ENCODE measurements at regions not wholly inside any gene's neighbourhood (a gene's known extent, or its start where the extent isn't known, plus 50 kb on each side); places are given as distances from the start of the nearest gene placed in this dataset.

- no peak for DNase-seq
- intact Hi-C loops (cut with DNase I): no loop called here
- 73 to 85% (median 79%) methylated on average over 7 of the region's 7 CpGs for WGBS, 4 donors
- Histone ChIP-seq H3K27me3 (no peaks in the 10 kb centered on the region), H3K27ac (no peak overlapping the region), H3K4me1 (replicated peaks in 1 of 2) (no peaks in the 10 kb centered on the region), H3K4me3 (no peak overlapping the region), H3K9me3 (replicated peaks in 1 of 3) (no peaks in the 10 kb centered on the region), H3K36me3 (replicated peaks in 1 of 2) (no peaks in the 10 kb centered on the region)
- TF ChIP-seq, protein P1, sequence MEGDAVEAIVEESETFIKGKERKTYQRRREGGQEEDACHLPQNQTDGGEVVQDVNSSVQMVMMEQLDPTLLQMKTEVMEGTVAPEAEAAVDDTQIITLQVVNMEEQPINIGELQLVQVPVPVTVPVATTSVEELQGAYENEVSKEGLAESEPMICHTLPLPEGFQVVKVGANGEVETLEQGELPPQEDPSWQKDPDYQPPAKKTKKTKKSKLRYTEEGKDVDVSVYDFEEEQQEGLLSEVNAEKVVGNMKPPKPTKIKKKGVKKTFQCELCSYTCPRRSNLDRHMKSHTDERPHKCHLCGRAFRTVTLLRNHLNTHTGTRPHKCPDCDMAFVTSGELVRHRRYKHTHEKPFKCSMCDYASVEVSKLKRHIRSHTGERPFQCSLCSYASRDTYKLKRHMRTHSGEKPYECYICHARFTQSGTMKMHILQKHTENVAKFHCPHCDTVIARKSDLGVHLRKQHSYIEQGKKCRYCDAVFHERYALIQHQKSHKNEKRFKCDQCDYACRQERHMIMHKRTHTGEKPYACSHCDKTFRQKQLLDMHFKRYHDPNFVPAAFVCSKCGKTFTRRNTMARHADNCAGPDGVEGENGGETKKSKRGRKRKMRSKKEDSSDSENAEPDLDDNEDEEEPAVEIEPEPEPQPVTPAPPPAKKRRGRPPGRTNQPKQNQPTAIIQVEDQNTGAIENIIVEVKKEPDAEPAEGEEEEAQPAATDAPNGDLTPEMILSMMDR (IDR thresholded peaks at IDR 0.05): no peak
- TF ChIP-seq POLR2A (IDR thresholded peaks at IDR 0.05): no peak
Observed at GRCh38 chr14:87772854-87773253, 220.1 kb downstream of the GALC start.

GRCh38 chr14:87767567-87767901 is 225.4 kb downstream of the GALC start:
- Histone ChIP-seq H3K27ac (no peak overlapping the region), H3K9me3 (replicated peaks in 1 of 3) (no peaks in the 10 kb centered on the region), H3K4me3 (no peak overlapping the region), H3K4me1 (replicated peaks in 1 of 2) (no peaks in the 10 kb centered on the region), H3K36me3 (replicated peaks in 1 of 2) (no peaks in the 10 kb centered on the region), H3K27me3 (no peaks in the 10 kb centered on the region)
- no peak for TF ChIP-seq POLR2A (IDR thresholded peaks at IDR 0.05)
- TF ChIP-seq, protein P1 (IDR thresholded peaks at IDR 0.05): no peak
- WGBS, 4 donors: 86 to 98% (median 90%) methylated on average over 2 of the region's 2 CpGs
- intact Hi-C loops (cut with DNase I): no loop called here
- DNase-seq: no peak

GRCh38 chr14:87758876-87759275 is 234.1 kb downstream of the GALC start:
- no peaks in the 10 kb centered on the region for H3K27me3 ChIP-seq
- WGBS, 4 donors: 39 to 53% (median 48%) methylated on average over 2 of the region's 2 CpGs
- no peak for DNase-seq

GRCh38 chr14:87756661-87757060 is 236.3 kb downstream of the GALC start:
- H3K27me3 ChIP-seq: no peaks in the 10 kb centered on the region
- DNase-seq: no peak
- intact Hi-C loops (cut with DNase I): no loop called here
- no peaks in the 10 kb centered on the region for H3K36me3 ChIP-seq (replicated peaks in 1 of 2)
- H3K27ac ChIP-seq: no peak overlapping the region
- H3K4me3 ChIP-seq: no peak overlapping the region
- TF ChIP-seq POLR2A (IDR thresholded peaks at IDR 0.05): no peak
- TF ChIP-seq, protein P1 (IDR thresholded peaks at IDR 0.05): no peak
- WGBS, 4 donors: 69 to 76% (median 74%) methylated on average over 2 of the region's 2 CpGs
- H3K9me3 ChIP-seq (replicated peaks in 1 of 3): no peaks in the 10 kb centered on the region
- no peaks in the 10 kb centered on the region for H3K4me1 ChIP-seq (replicated peaks in 1 of 2)

More at GRCh38 chr14:87758876-87759275, 234.1 kb downstream of the GALC start:
- H3K4me3 ChIP-seq: no peak overlapping the region
- no peaks in the 10 kb centered on the region for H3K36me3 ChIP-seq (replicated peaks in 1 of 2)
- H3K9me3 ChIP-seq (replicated peaks in 1 of 3): no peaks in the 10 kb centered on the region
- H3K27ac ChIP-seq: no peak overlapping the region
- intact Hi-C loops (cut with DNase I): no loop called here
- no peaks in the 10 kb centered on the region for H3K4me1 ChIP-seq (replicated peaks in 1 of 2)
- TF ChIP-seq, protein P1 (IDR thresholded peaks at IDR 0.05): no peak
- TF ChIP-seq POLR2A (IDR thresholded peaks at IDR 0.05): no peak

Data from adrenal gland (tissue), 9 donors.